B cell (primary cell): ENCODE measurements at regions not wholly inside any gene's neighbourhood (a gene's known extent, or its start where the extent isn't known, plus 50 kb on each side); places are given as distances from the start of the nearest gene placed in this dataset.

Source experiments
- CTCF ChIP-seq: fragments of 200-600 bp; IDR thresholded peaks from one replicate; pipeline ENCODE4 v1.8.0; 2022; ENCODE audit warnings: antibody characterized with exemption, mild to moderate bottlenecking
- EZH2 ChIP-seq: IDR thresholded peaks from 2 replicates; pipeline ENCODE4 v1.6.1; 2012; ENCODE audit warnings: borderline replicate concordance, low read depth, mild to moderate bottlenecking, moderate library complexity, low read length; ENCODE audit not compliant: insufficient read depth, poor library complexity, severe bottlenecking

- TF ChIP-seq CTCF, result no peak
- no peak for TF ChIP-seq EZH2
These were observed 50.0 kb upstream of the CEACAM21 start for GRCh38 chr19:41525989-41526388.
